Posterior cingulate gyrus (tissue), 11 donors: ENCODE measurements at regions not wholly inside any gene's neighbourhood (a gene's known extent, or its start where the extent isn't known, plus 50 kb on each side); places are given as distances from the start of the nearest gene placed in this dataset.

ENCODE experiments used
- DNase-seq, 10 donors: peaks; one replicate each; pipeline versions ENCODE4 v3.0.0 to v3.0.0-alpha.2; 2020 to 2021; ENCODE audit warnings: mixed read lengths in 3 of 10
- intact Hi-C: fragments of 100-400 bp; cut with DNase I; formaldehyde crosslinking; loops from one replicate; pipeline ENCODE4 v1.15.1; 2023

- intact Hi-C loops, result no loop called here
- no peak for DNase-seq
Observed at GRCh38 chr4:176440698-176441097, 120.9 kb downstream of the SPCS3 start.

GRCh38 chr4:176441594-176441993 lies 121.8 kb downstream of the SPCS3 start:
- DNase-seq, result no peak
- intact Hi-C loops, result no loop called here

GRCh38 chr4:176443117-176443516 lies 123.4 kb downstream of the SPCS3 start:
- DNase-seq, result no peak
- intact Hi-C loops, result no loop called here

GRCh38 chr4:176443646-176444409 lies 124.1 kb downstream of the SPCS3 start:
- intact Hi-C loops, result no loop called here
- DNase-seq, result no peak

- intact Hi-C loops, result no loop called here
- no peak for DNase-seq
Observed at GRCh38 chr4:176444741-176445140, 125.0 kb downstream of the SPCS3 start.

GRCh38 chr4:176448761-176449160 lies 129.0 kb downstream of the SPCS3 start:
- intact Hi-C loops, result no loop called here
- DNase-seq, result no peak

GRCh38 chr4:176451443-176451842 lies 131.7 kb downstream of the SPCS3 start:
- DNase-seq, result peak in 8 of 10 donors; percentile 25 to 94 (median 60)
- intact Hi-C loops, result no loop called here

- intact Hi-C loops, result no loop called here
- DNase-seq, result no peak
Observed at GRCh38 chr4:176453079-176453478, 133.3 kb downstream of the SPCS3 start.

GRCh38 chr4:176453658-176454057 lies 133.9 kb downstream of the SPCS3 start:
- intact Hi-C loops, result no loop called here
- no peak for DNase-seq

GRCh38 chr4:176464748-176465147 lies 145.0 kb downstream of the SPCS3 start:
- DNase-seq, result no peak
- intact Hi-C loops, result no loop called here

GRCh38 chr4:176467001-176467400 lies 147.2 kb downstream of the SPCS3 start:
- intact Hi-C loops, result no loop called here
- no peak for DNase-seq

GRCh38 chr4:176469546-176469945 lies 149.8 kb downstream of the SPCS3 start:
- intact Hi-C loops, result no loop called here
- DNase-seq, result no peak

- no peak for DNase-seq
- intact Hi-C loops, result no loop called here
Observed at GRCh38 chr4:176470671-176471070, 150.9 kb downstream of the SPCS3 start.

- intact Hi-C loops, result no loop called here
Observed at GRCh38 chr4:176475067-176475466, 155.3 kb downstream of the SPCS3 start.

GRCh38 chr4:176478076-176478475 lies 158.3 kb downstream of the SPCS3 start:
- intact Hi-C loops, result no loop called here
- DNase-seq, result no peak

More at GRCh38 chr4:176475067-176475466, 155.3 kb downstream of the SPCS3 start:
- DNase-seq, result no peak

- DNase-seq, result no peak
- intact Hi-C loops, result no loop called here
Observed at GRCh38 chr4:176479767-176480166, 160.0 kb downstream of the SPCS3 start.

GRCh38 chr4:176482972-176483371 lies 163.2 kb downstream of the SPCS3 start:
- DNase-seq, result no peak
- intact Hi-C loops, result no loop called here

- intact Hi-C loops, result no loop called here
- DNase-seq, result no peak
Observed at GRCh38 chr4:176484301-176484984, 164.7 kb downstream of the SPCS3 start.

GRCh38 chr4:176489001-176489400 lies 169.2 kb downstream of the SPCS3 start:
- intact Hi-C loops, result no loop called here
- no peak for DNase-seq

GRCh38 chr4:176492646-176493302 lies 173.0 kb downstream of the SPCS3 start:
- DNase-seq, result no peak
- intact Hi-C loops, result no loop called here

- intact Hi-C loops, result no loop called here
- no peak for DNase-seq
Observed at GRCh38 chr4:176498617-176499256, 179.0 kb downstream of the SPCS3 start.
